Stimulated activated CD4-positive, alpha-beta T cell treated with anti-CD3 and anti-CD28 coated beads, Interleukin-1b, Interleukin-23, amount 100 ng/mL, for 4 hours (primary cell): ENCODE measurements at regions not wholly inside any gene's neighbourhood (a gene's known extent, or its start where the extent isn't known, plus 50 kb on each side); places are given as distances from the start of the nearest gene placed in this dataset.

Source experiments
- DNase-seq, 2 donors: peaks; one replicate each; pipeline ENCODE4 v3.0.0-alpha.2; 2020; ENCODE audit warnings: low read depth in 2 of 2

DNA sequence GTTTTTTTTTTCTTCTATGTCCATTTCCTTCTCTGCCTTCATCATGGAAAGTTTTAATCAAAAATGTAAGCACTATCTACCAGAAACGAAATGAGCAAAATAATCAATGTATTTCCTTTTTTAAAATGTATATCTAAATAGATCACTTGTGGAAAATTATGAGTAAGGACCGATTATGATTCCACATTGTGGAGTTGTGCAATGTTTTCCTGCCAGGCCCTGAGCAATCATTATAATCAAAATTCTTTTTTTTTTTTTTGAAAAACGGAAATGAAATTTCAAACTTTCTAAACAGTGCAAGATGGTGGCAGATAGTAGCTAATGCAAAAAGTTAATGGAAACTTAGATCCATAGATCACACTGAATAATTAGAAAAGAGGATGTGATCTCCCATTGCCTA is 1074.6 kb upstream of the TMEM132C start:
- no peak for DNase-seq

GRCh38 chr12:127193341-127193740 is 1073.6 kb upstream of the TMEM132C start:
- no peak for DNase-seq

GRCh38 chr12:127194176-127194575 is 1072.8 kb upstream of the TMEM132C start:
- no peak for DNase-seq

DNA sequence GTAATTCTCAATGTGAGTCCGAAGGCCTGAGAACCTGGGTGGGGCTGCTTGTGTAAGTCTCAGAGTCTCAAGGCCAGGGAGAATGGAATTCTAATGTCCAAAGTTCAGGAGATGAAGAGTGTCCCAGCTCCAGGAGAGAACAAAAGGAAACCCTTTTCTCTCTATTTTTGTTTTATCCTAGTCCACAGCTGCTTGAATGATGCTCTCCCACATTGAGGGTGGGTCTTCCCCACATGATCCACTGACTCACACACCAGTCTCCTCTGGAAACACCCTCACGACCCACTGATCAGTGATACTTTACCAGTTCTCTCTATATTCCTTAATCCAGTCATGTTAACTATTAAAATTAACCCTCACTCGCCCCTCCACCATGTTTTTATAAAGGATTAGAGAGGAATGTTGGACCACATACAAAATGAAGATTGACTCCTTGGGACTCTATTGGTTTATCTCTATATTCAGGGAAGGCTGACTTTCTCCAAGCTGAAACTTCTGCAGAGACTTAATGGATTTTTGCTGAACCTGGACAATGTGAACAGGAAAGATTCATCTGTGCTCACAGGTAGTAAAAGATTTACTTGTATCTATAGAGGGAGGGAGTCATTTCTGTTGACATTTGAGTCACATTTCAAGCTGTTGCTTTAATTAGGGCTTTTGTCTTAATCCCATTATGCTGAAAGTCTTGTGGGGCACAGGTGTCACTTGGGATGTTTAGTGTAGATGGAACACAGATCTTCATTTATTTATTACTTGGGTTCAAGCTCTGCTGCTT is 1061.0 kb upstream of the TMEM132C start:
- DNase-seq = no peak

DNA sequence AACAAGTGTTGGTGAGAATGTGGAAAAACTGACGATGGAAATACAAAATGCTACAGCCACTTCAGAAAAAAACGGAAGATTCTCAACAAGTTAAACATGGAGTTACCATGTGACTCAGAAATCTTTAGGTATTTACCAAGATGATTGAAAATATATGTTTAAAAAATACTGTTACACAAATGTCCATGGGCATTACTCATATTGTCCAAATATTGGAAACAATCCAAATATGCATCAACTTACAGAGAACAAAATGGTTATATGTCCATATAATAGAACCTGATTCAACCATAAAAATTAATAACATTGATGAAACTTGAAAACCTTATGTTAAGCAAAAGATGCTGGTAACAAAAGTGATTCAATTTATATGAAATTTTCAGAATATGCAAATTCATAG is 1057.7 kb upstream of the TMEM132C start:
- DNase-seq = no peak

GRCh38 chr12:127214186-127214585 is 1052.8 kb upstream of the TMEM132C start:
- DNase-seq = no peak

DNA sequence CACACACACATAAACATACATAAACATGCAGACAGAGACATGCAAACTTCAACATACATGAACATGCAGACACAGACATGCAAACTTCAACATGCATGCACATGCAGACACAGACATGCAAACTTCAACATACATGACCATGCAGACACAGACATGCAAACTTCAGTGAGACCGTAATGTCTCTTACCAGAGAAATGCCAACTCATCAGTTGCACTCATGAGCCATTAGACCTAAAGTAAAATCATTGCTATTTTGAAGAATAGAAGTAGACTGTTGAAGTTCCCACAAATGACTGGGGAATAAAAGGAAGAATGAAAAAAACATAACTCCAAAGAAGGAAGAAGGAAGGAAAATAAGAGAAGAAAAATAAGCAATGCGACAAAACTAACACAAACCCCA is 1044.0 kb upstream of the TMEM132C start:
- DNase-seq = no peak

GRCh38 chr12:127223731-127224130 is 1043.2 kb upstream of the TMEM132C start:
- DNase-seq = no peak

DNA sequence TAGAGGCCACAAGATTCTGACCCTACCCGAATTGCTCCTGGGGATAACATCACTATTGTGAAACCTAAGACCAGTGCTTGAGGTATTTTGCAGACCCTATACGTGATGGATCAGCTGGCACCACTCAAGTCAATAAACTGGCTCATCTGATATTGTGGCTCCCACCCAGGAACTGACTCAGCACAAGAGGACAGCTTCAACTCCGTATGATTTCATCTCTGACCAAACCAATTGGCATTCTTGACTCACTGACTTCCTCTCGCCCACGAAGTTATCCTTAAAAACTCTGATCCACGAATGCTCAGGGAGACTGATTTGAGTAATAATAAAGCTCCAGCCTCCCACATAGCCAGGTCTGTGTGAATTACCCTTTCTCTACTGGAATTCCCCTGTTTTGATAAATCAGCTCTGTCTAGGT is 1036.1 kb upstream of the TMEM132C start:
- no peak for DNase-seq

DNA sequence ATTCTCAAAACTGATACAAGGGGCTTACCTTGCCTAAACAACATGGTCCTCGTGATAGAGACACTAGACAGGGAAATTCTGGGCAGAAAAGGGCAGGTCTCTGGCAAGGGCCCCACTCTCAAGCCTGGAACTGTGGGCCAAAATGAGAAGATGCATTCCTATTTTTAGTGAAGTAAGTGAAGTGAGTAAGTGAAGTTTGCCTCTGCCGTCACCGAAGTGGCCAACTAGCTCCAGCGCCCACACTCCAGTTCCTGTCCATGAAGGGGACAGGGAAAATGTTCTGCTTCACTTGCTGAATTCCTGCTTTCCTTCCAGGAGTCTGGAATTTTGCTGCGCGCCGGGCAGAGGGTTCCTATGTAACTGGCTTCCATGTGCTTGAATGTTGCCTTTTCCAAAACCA is 1035.6 kb upstream of the TMEM132C start:
- no peak for DNase-seq

- DNase-seq = no peak
Observed at GRCh38 chr12:127233016-127233415, 1034.0 kb upstream of the TMEM132C start.

- no peak for DNase-seq
Observed at GRCh38 chr12:127235761-127236160, 1031.2 kb upstream of the TMEM132C start.

DNA sequence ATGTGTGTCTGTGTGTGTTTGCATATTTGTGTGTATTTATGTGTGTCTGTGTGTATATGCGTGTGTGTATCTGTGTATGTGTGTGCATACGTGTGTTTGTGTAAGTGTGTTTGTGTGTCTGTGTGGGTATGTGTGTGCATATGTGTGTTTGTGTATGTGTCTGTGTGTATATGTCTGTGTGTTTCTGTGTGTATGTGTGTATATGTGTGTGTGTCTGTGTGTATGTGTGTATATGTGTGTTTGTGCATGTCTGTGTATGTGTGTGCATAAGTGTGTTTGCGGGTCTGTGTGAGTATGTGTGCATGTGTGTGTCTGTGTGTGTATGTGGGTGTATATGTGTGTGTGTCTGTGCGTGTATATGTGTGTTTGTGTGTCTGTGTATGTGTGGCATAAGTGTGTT is 1030.5 kb upstream of the TMEM132C start:
- no peak for DNase-seq

DNA sequence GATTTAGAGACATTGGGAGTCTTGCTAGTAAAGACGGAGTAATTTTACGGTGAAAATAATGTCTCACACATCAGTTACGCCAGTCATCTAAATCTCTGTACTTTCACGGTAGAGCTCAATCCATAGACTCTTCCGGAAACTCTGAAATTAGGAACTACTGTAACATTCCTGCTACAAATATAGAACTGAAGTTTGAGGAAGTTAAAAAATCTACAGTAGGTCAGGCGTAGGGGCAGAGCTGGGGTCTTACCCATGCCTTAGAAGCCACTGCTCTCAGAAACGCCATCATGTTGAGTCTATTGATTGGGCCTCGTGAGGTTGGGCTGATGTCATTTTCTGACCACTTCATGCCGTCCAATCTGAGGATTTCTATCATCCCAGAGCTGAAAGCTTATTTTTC is 1029.8 kb upstream of the TMEM132C start:
- no peak for DNase-seq

GRCh38 chr12:127238107-127238506 is 1028.9 kb upstream of the TMEM132C start:
- no peak for DNase-seq

DNA sequence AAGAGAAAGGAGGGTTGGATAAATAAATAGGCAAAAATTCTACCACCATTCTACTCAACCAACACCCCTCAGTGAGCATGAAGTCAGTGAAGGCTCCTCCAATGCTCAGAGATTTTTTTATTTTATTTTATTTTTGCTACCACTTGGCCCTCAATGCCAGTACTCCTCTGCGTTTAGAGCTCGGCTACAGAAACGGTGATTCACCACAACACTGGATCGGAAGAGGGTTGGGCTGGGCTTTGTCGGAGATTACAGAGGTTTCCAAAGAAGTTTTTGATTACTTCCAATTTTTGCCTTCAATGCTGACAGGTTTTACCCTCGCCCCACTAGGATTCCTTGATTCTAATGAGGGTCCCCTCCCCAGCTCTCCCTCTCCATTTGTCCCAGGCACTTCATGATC is 1027.2 kb upstream of the TMEM132C start:
- no peak for DNase-seq

DNA sequence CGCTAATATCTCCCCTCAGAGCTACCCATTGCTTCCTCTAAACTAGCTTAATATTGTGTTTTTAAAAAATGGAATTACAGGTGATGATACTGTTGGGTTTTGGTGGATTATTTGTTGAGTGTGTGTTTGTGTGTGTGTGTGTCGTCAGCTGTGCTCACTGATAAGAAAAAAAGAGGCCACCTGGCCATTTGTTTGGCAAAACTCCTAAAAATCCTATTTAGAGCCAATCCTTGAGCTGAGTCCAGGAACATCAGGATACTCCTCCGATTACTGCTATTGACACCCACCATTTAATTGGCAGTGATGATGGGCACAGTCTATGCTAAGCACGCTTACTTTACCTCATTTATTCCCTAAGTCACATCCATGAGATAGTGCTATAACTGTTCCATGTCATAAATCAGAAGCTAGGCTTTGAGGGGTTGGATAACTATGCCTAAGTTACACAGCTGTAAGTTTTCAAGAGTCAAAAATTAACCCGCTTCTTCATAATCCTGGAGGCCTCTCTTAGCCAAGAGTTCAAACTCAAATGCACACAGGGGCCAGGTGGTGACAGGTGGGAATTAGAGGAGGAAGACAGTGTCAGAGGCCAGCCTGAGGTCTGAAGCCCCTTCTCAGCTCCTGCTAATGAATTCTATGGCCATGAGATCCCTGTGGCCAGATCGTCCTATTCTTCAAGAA is 1026.6 kb upstream of the TMEM132C start:
- DNase-seq = no peak

GRCh38 chr12:127241072-127241817 is 1025.7 kb upstream of the TMEM132C start:
- no peak for DNase-seq

GRCh38 chr12:127245009-127245408 is 1022.0 kb upstream of the TMEM132C start:
- no peak for DNase-seq

GRCh38 chr12:127245437-127245836 is 1021.5 kb upstream of the TMEM132C start:
- no peak for DNase-seq

DNA sequence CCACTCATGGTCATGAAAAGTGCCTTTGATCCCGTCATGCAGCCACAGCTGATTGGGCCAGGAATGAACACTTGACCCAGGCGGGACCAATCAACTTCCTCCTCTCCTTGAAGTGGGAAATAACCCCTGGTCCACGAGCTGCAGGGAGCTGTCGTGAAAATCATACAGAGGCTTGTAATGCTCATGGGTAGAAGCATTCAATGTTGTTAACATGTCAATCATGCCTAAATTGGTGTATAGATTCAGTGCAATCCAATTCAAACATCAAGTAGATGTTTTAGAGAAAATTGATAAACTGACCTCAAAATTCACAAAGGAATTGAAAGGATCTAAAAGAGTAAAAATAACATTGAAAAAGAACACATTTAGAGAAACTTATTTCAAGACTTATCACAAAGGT is 1019.0 kb upstream of the TMEM132C start:
- DNase-seq = no peak

- DNase-seq = no peak
Observed at GRCh38 chr12:127249428-127249827, 1017.5 kb upstream of the TMEM132C start.
